Activated CD8-positive, alpha-beta memory T cell treated with anti-CD3 and anti-CD28 coated beads, Interleukin-2, amount 50 U/mL, for 24 hours (primary cell): ENCODE measurements at regions not wholly inside any gene's neighbourhood (a gene's known extent, or its start where the extent isn't known, plus 50 kb on each side); places are given as distances from the start of the nearest gene placed in this dataset.

Source experiments
- DNase-seq: peaks from one replicate; pipeline ENCODE4 v3.0.0-alpha.2; 2020; ENCODE audit errors: extremely low read depth

DNA sequence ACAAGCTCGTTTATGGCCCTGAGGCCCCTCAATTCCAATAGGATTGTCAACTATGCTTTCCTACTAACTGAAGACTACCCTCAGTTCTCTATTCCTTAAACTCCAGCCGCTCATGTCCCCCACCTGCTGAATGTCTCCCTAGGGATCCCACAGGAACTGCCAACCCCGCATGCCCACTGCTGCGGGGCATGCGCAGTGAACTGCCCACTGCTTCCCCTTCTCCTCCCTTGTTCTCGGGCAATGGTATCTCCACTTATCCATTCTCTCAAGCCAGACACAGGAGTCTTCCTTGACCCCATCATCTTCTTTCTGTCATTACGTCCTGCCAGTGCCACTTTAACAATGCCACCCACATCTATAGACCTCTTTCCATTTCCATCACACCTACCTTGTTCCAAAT, 90.0 kb downstream of the FGF18 start:
- no peak for DNase-seq

GRCh38 chr5:171512397-171512796, 93.0 kb downstream of the FGF18 start:
- DNase-seq, result no peak

- DNase-seq, result no peak
Measured at GRCh38 chr5:171513591-171513990, 94.1 kb downstream of the FGF18 start.

DNA sequence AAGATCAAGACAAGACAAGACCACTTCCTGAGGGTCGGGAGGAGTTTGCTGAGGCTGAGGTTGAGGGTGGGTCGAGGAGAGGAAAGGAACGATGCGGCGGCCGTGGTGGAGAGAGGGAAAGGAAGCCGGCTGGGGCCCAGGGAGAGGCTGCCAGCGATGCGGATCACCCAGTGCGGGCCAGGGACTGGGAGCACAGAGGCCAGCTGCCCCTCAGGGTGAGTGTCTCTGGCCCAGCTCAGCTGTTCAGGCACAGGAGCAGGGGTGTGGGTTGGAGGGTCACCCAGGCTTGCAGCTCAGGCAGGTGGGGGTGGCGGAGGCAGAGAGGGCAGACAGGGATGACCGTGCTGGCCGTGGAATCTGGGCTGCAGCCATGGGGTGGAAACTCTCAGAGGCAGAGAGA, 99.5 kb downstream of the FGF18 start:
- no peak for DNase-seq

DNA sequence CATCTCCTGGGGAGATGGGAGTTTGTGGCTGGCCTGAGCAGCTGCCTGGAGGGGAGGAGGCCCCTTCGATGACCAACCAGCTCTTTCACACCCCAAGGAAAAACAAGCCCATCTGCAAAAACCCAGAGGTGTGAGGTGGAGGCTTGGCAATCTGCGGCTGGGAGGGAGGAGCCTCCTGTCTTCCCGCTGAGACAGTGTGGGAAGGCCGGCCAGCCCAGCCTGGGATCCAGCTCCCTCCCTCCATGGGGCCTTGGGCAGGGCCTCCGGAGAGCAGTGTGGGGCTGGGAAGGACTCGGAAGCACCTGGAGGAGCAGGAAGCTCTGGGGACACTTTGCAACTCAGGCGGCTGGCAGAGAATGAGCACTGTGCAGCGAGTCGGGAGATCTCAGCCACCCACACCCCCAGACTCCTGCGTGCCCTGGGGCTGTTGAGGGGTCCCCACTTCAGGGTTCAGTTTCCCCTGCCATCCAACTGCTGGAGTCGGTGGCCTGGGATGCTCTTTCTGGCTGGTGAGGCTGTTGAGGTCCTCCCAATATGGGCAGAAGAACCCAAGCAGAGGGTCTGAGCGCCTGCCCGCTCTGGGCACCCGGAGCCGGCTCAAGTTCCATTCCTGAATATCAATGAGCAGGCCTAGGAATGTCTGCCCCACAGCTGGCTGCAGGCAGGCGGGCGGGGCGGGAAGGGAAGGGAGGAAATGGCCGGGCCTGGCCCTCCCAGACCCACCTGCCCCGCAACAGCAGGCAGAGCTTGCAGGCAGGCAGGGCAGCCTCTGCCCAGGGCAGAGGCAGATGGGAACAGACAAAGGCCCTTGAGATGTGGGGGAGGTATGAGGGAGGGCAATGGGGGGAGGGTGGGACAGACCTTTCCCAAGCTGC, 101.1 kb downstream of the FGF18 start:
- DNase-seq, result no peak

DNA sequence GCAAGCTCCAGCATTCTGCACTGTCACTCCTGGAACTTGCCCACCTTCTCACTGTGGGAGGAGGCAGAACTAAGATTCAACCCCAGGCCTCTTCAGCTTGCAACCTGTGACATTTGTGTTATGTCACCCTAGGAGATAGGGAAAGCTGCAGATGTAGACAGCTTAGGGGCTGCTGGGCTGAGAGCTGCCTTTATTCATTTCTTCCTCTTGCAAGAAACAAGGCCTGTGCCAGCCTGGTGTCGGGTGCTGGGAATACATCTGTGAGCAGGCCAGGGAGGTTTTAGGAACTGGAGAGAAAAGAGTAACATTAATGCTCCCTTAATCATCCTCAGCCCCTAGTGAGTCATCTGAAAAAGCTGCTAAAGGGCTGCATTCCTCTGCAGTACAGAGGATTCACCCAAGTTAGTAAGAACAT, 101.8 kb downstream of the FGF18 start:
- DNase-seq, result no peak

GRCh38 chr5:171521679-171522078, 102.2 kb downstream of the FGF18 start:
- no peak for DNase-seq

DNA sequence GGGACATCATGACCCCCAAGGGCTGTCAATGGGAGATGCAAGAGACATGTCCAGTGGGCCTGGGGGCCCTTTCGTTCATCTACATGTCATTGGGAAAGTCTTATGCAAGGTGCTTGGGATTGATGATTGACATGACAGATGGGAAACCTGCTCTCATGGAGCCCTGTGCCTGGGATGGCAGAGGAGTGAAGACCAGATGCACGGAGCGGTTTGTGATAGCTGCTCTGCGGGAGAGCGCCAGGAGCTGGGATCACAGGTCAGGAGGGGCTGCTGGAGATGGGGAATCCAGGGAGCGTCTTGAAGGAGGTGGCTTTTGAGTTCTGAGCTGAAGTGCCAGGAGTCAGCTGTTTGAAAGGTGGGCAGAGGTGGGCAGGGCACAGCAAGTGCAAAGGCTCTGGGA, 104.3 kb downstream of the FGF18 start:
- DNase-seq, result no peak

DNA sequence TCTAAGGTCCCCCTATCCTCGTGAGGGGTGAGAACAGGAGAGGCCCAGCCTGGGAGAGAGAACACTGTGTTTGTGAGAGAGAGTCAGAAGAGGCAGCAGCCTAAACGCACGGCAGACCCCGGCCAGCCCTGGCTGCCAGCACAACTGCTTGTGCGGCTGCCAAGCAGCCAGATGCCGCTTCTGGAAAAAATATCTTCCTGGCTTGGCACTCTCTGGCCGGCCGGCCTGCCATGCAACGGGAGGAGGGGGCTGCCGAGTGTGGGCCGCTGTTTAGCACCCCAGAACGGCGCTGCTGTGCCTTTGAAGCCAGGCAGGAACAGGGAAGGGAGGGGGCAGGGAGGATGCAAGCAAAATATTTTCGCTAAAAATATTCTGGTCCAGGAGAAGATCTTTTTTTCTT, 105.0 kb downstream of the FGF18 start:
- no peak for DNase-seq

DNA sequence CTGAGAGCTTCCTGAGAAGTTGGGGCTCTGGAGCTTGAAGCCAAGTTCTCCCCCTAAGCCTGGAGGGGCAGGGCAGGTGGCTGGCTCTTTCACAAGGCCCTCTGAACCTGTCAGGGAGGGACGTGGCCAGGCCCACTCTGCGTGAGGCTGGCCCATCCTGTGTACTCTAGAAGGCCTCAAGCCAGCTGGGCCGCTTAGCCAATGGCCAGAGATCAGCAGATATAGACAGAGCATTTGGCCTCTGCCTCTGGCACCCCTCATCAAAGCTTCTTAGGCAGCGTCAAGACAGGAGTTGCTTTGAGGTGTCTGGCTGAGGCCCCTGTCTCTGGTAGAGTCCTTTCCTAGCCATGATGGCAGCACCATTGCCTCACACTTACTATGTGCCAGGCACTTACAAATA, 105.6 kb downstream of the FGF18 start:
- no peak for DNase-seq

- DNase-seq, result no peak
Measured at GRCh38 chr5:171528036-171528435, 108.6 kb downstream of the FGF18 start.

DNA sequence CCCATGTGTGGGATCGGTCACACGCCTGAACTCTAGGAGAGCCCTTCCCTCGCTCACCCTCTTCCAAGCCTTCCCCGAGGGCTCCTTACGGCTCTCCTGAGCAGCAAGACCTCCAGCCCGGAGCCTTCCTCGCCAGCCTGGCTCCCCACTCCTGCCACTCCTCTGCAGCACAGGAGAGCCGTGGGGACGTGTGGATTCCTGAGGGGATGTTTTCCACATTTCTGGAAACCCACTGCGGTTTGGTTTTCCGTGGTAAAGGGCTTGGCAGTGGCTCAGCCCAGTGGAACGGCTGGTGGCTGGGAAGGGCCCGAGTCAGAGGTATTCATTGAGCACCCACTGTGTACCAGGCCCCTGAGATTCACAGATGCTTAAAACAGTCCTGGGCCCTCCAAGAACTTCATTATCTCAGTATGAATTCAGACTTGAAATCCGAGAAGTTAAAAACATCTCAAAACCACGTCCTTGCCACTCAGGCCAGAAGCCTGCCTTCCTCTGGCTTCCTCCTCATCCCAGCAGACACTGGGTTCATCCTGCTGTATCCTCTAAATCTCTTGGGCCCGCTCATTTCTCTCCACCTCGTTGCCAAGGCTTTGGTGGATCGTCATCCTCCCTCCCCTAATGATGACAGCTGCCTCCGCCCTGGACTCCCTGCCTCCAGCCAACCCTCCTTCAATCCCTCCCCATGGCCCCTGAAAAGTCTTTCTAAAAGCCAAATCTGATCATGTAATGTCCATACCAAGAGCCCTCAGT, 109.6 kb downstream of the FGF18 start:
- no peak for DNase-seq

- no peak for DNase-seq
Measured at GRCh38 chr5:171531638-171532037, 112.2 kb downstream of the FGF18 start.

DNA sequence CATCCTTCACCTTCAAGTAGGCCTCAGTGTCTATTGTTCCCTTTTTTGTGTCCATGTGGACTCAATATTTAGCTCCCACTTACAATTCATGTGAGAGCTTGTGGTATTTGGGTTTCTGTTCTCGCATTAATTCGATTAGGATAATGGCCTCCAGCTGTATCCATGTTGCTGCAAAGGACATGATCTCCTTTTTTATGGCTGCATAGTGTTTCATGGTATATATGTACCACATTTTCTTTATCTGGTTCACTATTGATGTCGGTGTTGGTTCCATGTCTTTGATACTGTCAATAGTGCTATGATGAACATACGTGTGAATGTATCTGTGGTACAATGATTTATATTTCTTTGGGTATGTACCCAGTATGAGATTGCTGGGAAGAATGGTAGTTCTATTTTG, 113.7 kb downstream of the FGF18 start:
- no peak for DNase-seq

GRCh38 chr5:171534043-171534895, 114.8 kb downstream of the FGF18 start:
- DNase-seq, result peak; percentile 1

DNA sequence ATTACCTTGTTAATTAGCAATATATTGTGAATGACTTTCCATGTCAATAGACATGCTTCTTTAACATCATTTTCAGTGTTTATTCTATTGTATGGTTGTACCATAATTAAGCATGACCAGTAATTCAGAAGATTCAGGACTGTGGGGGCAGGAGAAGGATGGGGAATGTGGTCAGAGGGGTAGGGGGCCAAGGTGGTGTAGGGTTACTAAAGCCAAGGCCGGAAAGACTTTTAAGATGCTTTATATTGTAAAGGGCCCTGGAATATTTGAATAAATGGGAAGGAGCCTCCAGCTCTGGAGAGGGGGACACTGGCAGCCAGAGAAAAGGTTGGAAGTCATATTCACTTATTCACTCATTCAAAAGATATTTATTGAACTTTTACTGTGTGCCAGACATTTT, 115.7 kb downstream of the FGF18 start:
- no peak for DNase-seq

GRCh38 chr5:171537070-171537849, 117.8 kb downstream of the FGF18 start:
- DNase-seq, result no peak

- DNase-seq, result no peak
Measured at GRCh38 chr5:171537923-171538537, 118.6 kb downstream of the FGF18 start.

- no peak for DNase-seq
Measured at GRCh38 chr5:171538681-171539080, 119.2 kb downstream of the FGF18 start.

GRCh38 chr5:171540865-171541264, 121.4 kb downstream of the FGF18 start:
- no peak for DNase-seq

DNA sequence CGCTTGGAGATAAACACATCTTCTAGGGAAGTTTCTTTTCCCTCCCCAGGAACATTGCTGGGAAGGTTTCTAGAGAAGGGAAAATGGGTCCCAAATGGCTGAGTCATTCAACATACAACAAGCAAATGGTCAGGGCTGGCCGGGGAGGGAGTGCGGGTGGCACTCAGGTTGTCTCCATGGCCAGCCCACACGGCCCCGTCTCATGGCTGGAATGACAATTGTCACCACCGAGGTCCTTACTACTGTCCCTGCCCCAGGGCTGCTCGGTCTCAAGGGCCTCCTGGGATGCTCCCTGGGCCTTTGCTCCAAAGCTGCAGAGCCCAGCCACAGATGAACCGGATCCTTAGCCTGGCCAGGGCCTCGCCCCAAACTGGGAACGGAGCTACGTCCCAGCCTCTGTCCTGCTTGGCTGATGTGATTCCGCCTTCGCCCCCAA, 121.9 kb downstream of the FGF18 start:
- DNase-seq, result no peak
